ENCODE measurements at regions not wholly inside any gene's neighbourhood (a gene's known extent, or its start where the extent isn't known, plus 50 kb on each side); places are given as distances from the start of the nearest gene placed in this dataset.

GRCh38 chr2:172177581-172177980, 74.9 kb upstream of the DLX2 start:
- H3K4me1 Mint-ChIP-seq, result peaks cover 16% of the 10 kb centered on the region
- no peak for TF ChIP-seq CTCF (IDR thresholded peaks at IDR 0.05; ENCODE audit: unreplicated experiment)
- H3K9me3 Mint-ChIP-seq, result peaks cover 6% of the 10 kb centered on the region
- H3K27me3 Mint-ChIP-seq (ENCODE audit: low read depth), result peaks cover 10% of the 10 kb centered on the region
- H3K4me3 Mint-ChIP-seq, result no peak overlapping the region
- H3K36me3 Mint-ChIP-seq, result no peaks in the 10 kb centered on the region
- H3K27ac Mint-ChIP-seq, result no peak overlapping the region
- DNase-seq (ENCODE audit: low spot score in 2 of 2, unreplicated experiment in 2 of 2), result no peak

- no peak for DNase-seq (ENCODE audit: low spot score in 2 of 2, unreplicated experiment in 2 of 2)
- Mint-ChIP-seq H3K27ac (no peak overlapping the region), H3K4me1 (peaks cover 15% of the 10 kb centered on the region), H3K4me3 (no peak overlapping the region), H3K9me3 (peaks cover 6% of the 10 kb centered on the region), H3K36me3 (no peaks in the 10 kb centered on the region), H3K27me3 (ENCODE audit: low read depth) (peaks cover 10% of the 10 kb centered on the region)
- TF ChIP-seq CTCF (IDR thresholded peaks at IDR 0.05; ENCODE audit: unreplicated experiment), result no peak
These were observed 75.3 kb upstream of the DLX2 start for GRCh38 chr2:172177996-172178395.

- no peaks in the 10 kb centered on the region for H3K27me3 Mint-ChIP-seq (ENCODE audit: low read depth)
- H3K4me3 Mint-ChIP-seq, result no peak overlapping the region
- TF ChIP-seq CTCF (IDR thresholded peaks at IDR 0.05; ENCODE audit: unreplicated experiment), result no peak
- peaks cover 6% of the 10 kb centered on the region for H3K9me3 Mint-ChIP-seq
- H3K36me3 Mint-ChIP-seq, result no peaks in the 10 kb centered on the region
- H3K27ac Mint-ChIP-seq, result no peak overlapping the region
- H3K4me1 Mint-ChIP-seq, result peaks cover 10% of the 10 kb centered on the region
- DNase-seq (ENCODE audit: low spot score in 2 of 2, unreplicated experiment in 2 of 2), result no peak
These were observed 76.5 kb upstream of the DLX2 start for GRCh38 chr2:172179045-172179701.

- TF ChIP-seq CTCF (IDR thresholded peaks at IDR 0.05; ENCODE audit: unreplicated experiment), result no peak
- Mint-ChIP-seq H3K4me1 (peaks cover 10% of the 10 kb centered on the region), H3K27ac (peak overlapping the region; percentile 6), H3K9me3 (peaks cover 16% of the 10 kb centered on the region), H3K27me3 (ENCODE audit: low read depth) (no peaks in the 10 kb centered on the region), H3K4me3 (no peak overlapping the region), H3K36me3 (peaks cover 10% of the 10 kb centered on the region)
- no peak for DNase-seq (ENCODE audit: low spot score in 2 of 2, unreplicated experiment in 2 of 2)
These were observed 79.1 kb upstream of the DLX2 start for GRCh38 chr2:172181840-172182239.

- Mint-ChIP-seq H3K4me1 (peaks cover 10% of the 10 kb centered on the region), H3K36me3 (peaks cover 10% of the 10 kb centered on the region), H3K4me3 (no peak overlapping the region), H3K27ac (no peak overlapping the region), H3K9me3 (peaks cover 16% of the 10 kb centered on the region), H3K27me3 (ENCODE audit: low read depth) (no peaks in the 10 kb centered on the region)
- TF ChIP-seq CTCF (IDR thresholded peaks at IDR 0.05; ENCODE audit: unreplicated experiment), result no peak
- DNase-seq (ENCODE audit: low spot score in 2 of 2, unreplicated experiment in 2 of 2), result no peak
These were observed 79.9 kb upstream of the DLX2 start for GRCh38 chr2:172182624-172183023.
